ENCODE measurements at regions not wholly inside any gene's neighbourhood (a gene's known extent, or its start where the extent isn't known, plus 50 kb on each side); places are given as distances from the start of the nearest gene placed in this dataset.

- DNase-seq (ENCODE audit: low read depth): no peak
Observed at GRCh38 chr1:222040121-222040805, 298.4 kb upstream of the DUSP10 start.

- DNase-seq (ENCODE audit: low read depth): no peak
Observed at GRCh38 chr1:222038971-222039370, 297.1 kb upstream of the DUSP10 start.

- no peak for DNase-seq (ENCODE audit: low read depth)
Observed at GRCh38 chr1:222037720-222038119, 295.8 kb upstream of the DUSP10 start.

- DNase-seq (ENCODE audit: low read depth): no peak
Observed at GRCh38 chr1:222034790-222035189, 292.9 kb upstream of the DUSP10 start.

GRCh38 chr1:222033450-222033849 lies 291.6 kb upstream of the DUSP10 start:
- DNase-seq (ENCODE audit: low read depth): no peak

GRCh38 chr1:222031318-222031717 lies 289.4 kb upstream of the DUSP10 start:
- DNase-seq (ENCODE audit: low read depth): no peak

GRCh38 chr1:222028676-222029075 lies 286.8 kb upstream of the DUSP10 start:
- DNase-seq (ENCODE audit: low read depth): no peak

GRCh38 chr1:222028116-222028515 lies 286.2 kb upstream of the DUSP10 start:
- DNase-seq (ENCODE audit: low read depth): no peak

GRCh38 chr1:222026280-222026679 lies 284.4 kb upstream of the DUSP10 start:
- DNase-seq (ENCODE audit: low read depth): no peak

GRCh38 chr1:222023025-222023424 lies 281.1 kb upstream of the DUSP10 start:
- DNase-seq (ENCODE audit: low read depth): no peak

GRCh38 chr1:222021129-222021528 lies 279.2 kb upstream of the DUSP10 start:
- DNase-seq (ENCODE audit: low read depth): no peak

- no peak for DNase-seq (ENCODE audit: low read depth)
Observed at GRCh38 chr1:222020553-222020952, 278.7 kb upstream of the DUSP10 start.

GRCh38 chr1:222019029-222019428 lies 277.1 kb upstream of the DUSP10 start:
- DNase-seq (ENCODE audit: low read depth): no peak

GRCh38 chr1:222018041-222018440 lies 276.2 kb upstream of the DUSP10 start:
- DNase-seq (ENCODE audit: low read depth): no peak

GRCh38 chr1:222015686-222016085 lies 273.8 kb upstream of the DUSP10 start:
- no peak for DNase-seq (ENCODE audit: low read depth)

GRCh38 chr1:222014001-222014400 lies 272.1 kb upstream of the DUSP10 start:
- DNase-seq (ENCODE audit: low read depth): no peak

GRCh38 chr1:222012816-222013215 lies 270.9 kb upstream of the DUSP10 start:
- no peak for DNase-seq (ENCODE audit: low read depth)

GRCh38 chr1:222010306-222010705 lies 268.4 kb upstream of the DUSP10 start:
- DNase-seq (ENCODE audit: low read depth): no peak

- DNase-seq (ENCODE audit: low read depth): no peak
Observed at GRCh38 chr1:222009105-222009730, 267.3 kb upstream of the DUSP10 start.

- no peak for DNase-seq (ENCODE audit: low read depth)
Observed at GRCh38 chr1:222006715-222007114, 264.8 kb upstream of the DUSP10 start.

GRCh38 chr1:222004784-222005183 lies 262.9 kb upstream of the DUSP10 start:
- no peak for DNase-seq (ENCODE audit: low read depth)

- no peak for DNase-seq (ENCODE audit: low read depth)
Observed at GRCh38 chr1:222004034-222004433, 262.1 kb upstream of the DUSP10 start.

- DNase-seq (ENCODE audit: low read depth): no peak
Observed at GRCh38 chr1:222002503-222002902, 260.6 kb upstream of the DUSP10 start.

GRCh38 chr1:222000131-222000530 lies 258.2 kb upstream of the DUSP10 start:
- DNase-seq (ENCODE audit: low read depth): no peak

Data from forelimb muscle (tissue), 1 donor.